ENCODE measurements at regions not wholly inside any gene's neighbourhood (a gene's known extent, or its start where the extent isn't known, plus 50 kb on each side); places are given as distances from the start of the nearest gene placed in this dataset.
A peak's percentile ranks its signal among the peaks of the same experiment; 100 is the strongest.
"Not testable (repeated sequence)": the region's sequence is repeated elsewhere in the genome, so short reads cannot be mapped to it uniquely, and the experiment has no call there.

GRCh38 chr15:47897525-47897924 is 180.2 kb downstream of the SEMA6D start:
- no peak overlapping the region for H3K4me3 ChIP-seq (ENCODE audit: low read depth, low read length)
- no peak for TF ChIP-seq CTCF (conservative IDR thresholded peaks at IDR 0.05; ENCODE audit: low read depth, low read length)
- no peak for DNase-seq (ENCODE audit: low read depth)

GRCh38 chr15:47900751-47901150 is 183.4 kb downstream of the SEMA6D start:
- TF ChIP-seq CTCF (conservative IDR thresholded peaks at IDR 0.05; ENCODE audit: low read depth, low read length) = no peak
- DNase-seq (ENCODE audit: low read depth) = no peak

GRCh38 chr15:47903368-47903767 is 186.1 kb downstream of the SEMA6D start:
- no peak for DNase-seq (ENCODE audit: low read depth)
- TF ChIP-seq CTCF (conservative IDR thresholded peaks at IDR 0.05; ENCODE audit: low read depth, low read length) = no peak
- H3K4me3 ChIP-seq (ENCODE audit: low read depth, low read length) = no peak overlapping the region

More at GRCh38 chr15:47900751-47901150, 183.4 kb downstream of the SEMA6D start:
- H3K4me3 ChIP-seq (ENCODE audit: low read depth, low read length) = no peak overlapping the region

GRCh38 chr15:47908486-47908885 is 191.2 kb downstream of the SEMA6D start:
- TF ChIP-seq CTCF (conservative IDR thresholded peaks at IDR 0.05; ENCODE audit: low read depth, low read length) = no peak

GRCh38 chr15:47908950-47909670 is 191.8 kb downstream of the SEMA6D start:
- TF ChIP-seq CTCF (conservative IDR thresholded peaks at IDR 0.05; ENCODE audit: low read depth, low read length) = no peak
- H3K4me3 ChIP-seq (ENCODE audit: low read depth, low read length) = no peak overlapping the region
- DNase-seq (ENCODE audit: low read depth) = no peak

More at GRCh38 chr15:47908486-47908885, 191.2 kb downstream of the SEMA6D start:
- DNase-seq (ENCODE audit: low read depth) = no peak
- no peak overlapping the region for H3K4me3 ChIP-seq (ENCODE audit: low read depth, low read length)

- TF ChIP-seq CTCF (conservative IDR thresholded peaks at IDR 0.05; ENCODE audit: low read depth, low read length) = peak; percentile 34
- DNase-seq (ENCODE audit: low read depth); H3K4me3 ChIP-seq (ENCODE audit: low read depth, low read length): not testable (repeated sequence)
Observed at GRCh38 chr15:47912910-47913309, 195.6 kb downstream of the SEMA6D start.

- no peak overlapping the region for H3K4me3 ChIP-seq (ENCODE audit: low read depth, low read length)
- no peak for TF ChIP-seq CTCF (conservative IDR thresholded peaks at IDR 0.05; ENCODE audit: low read depth, low read length)
- no peak for DNase-seq (ENCODE audit: low read depth)
Observed at GRCh38 chr15:47917881-47918280, 200.6 kb downstream of the SEMA6D start.
